Kidney glomerular epithelial cell (primary cell): ENCODE measurements at regions not wholly inside any gene's neighbourhood (a gene's known extent, or its start where the extent isn't known, plus 50 kb on each side); places are given as distances from the start of the nearest gene placed in this dataset.
A peak's percentile ranks its signal among the peaks of the same experiment; 100 is the strongest.

Experiments
- DNase-seq: peaks from one replicate; lab custom pipeline; 2025; lab: John Stamatoyannopoulos, UW

- DNase-seq, result no peak
Observed at GRCh38 chr16:86979984-86980553, 337.1 kb downstream of the C16orf95 start.

GRCh38 chr16:86980644-86981043, 336.5 kb downstream of the C16orf95 start:
- DNase-seq, result no peak

DNA sequence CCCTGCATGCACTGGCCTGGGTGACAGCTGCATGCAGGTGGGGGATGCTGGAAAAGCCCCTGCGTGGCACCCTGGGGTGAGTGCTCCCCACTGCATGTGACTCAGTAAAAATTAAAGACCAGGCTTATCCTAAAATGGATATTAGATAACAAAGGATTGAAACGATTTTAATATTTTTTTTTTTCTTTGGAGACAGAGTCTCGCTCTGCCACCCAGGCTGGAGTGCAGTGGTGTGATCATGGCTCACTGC, 334.9 kb downstream of the C16orf95 start:
- DNase-seq, result no peak

DNA sequence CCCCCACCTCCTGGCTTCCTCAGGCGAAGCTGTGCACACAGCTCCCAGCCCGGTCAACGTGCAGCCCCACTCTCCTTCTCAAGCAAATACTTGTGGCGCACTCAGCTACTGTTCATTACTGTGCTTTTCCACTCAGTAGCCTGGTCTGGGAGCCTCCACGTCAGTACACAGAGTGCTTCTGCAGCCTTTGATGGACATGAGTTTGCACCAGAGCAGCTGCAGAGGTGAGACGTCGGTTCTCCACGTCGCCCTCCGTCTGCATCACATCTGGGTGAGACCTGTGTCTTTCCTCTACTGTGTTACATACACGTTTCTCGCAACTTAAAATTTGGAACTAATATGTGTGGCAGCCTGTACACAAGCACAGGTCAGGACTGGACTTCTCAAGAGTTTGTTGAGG, 334.3 kb downstream of the C16orf95 start:
- DNase-seq, result no peak

DNA sequence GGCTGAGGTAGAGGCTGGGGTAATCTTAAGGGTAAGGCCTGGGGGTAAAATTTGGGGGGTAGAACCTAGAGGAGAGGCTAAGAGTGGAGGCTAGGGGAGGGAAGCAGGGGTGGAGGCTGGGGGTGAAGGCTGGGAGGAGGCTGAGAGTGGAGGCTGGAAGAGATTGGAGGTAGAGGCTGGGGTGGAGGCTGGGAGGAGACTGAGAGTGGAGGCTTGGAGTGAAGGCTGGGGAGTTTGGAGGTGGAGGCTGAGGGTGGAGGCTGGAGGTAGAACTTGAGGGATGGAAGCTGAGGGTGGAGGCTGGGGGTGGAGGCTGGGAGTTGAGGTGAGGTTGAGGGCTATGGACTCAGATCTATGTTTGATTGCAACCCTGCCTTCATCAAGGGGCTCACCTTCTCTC, 333.6 kb downstream of the C16orf95 start:
- DNase-seq, result no peak

DNA sequence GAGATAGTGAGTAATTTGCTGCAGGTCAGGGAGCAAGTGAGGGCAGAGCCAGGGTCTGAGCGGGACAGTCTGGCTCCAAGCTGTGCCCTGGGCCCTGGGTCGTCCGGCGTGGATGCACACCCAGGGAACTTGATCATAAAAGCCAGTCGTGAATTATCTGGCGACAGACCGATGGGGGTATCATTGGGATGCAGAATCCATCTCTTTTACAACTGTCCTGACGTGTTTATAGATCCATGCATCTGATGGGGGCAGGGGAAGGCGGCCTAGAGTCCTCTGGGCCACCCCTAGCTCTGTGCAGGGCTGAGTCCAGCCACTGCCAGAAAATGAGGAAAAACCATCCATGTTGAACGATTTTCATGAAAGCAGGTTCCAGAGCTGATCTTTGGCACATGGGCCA, 332.8 kb downstream of the C16orf95 start:
- DNase-seq, result no peak

GRCh38 chr16:86984991-86985647, 332.1 kb downstream of the C16orf95 start:
- no peak for DNase-seq

GRCh38 chr16:86985648-86986015, 331.6 kb downstream of the C16orf95 start:
- no peak for DNase-seq

DNA sequence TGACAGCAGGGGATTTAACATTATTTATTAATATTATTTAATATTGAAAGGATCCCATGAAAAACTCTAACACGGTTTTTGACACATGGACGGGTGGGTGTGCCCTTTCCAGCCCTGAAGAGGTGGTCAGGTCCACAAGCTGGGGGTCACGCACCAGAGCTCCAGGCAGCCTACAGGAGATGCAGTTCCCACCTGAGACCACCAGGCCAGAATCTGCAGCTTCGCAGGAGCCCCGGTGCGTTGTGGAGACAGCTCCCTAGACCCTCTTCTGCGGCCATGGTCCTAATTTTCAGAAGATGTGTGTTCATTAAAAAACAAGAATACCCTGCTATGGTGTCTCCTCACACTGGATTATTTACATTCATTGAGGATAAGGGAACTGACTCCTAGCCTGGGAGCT, 331.1 kb downstream of the C16orf95 start:
- DNase-seq, result no peak

- DNase-seq, result no peak
Observed at GRCh38 chr16:86986809-86987487, 330.2 kb downstream of the C16orf95 start.

GRCh38 chr16:86987746-86988670, 329.2 kb downstream of the C16orf95 start:
- no peak for DNase-seq

- DNase-seq, result peak; percentile 11
Observed at GRCh38 chr16:86988920-86989696, 328.1 kb downstream of the C16orf95 start.

GRCh38 chr16:86990451-86990850, 326.7 kb downstream of the C16orf95 start:
- DNase-seq, result no peak

DNA sequence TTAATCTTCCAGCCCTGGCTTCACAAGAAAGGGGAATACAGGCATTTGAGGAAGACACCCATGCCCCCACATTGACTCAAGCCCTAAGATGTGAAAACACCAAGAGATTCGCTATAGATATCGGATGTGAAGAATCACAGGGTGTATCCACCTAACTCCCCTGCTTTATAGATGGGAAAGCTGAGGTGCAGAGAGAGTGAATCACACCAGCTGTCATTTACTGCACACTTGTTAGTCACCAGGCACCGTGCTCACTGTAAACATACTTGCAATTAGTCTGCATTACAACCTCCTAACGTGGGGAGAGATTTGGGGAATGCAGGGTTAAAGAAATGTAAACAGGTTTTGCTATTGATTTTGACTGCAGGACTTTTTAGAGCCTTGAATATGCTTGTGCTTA, 325.5 kb downstream of the C16orf95 start:
- DNase-seq, result no peak

GRCh38 chr16:86992587-86992986, 324.6 kb downstream of the C16orf95 start:
- no peak for DNase-seq

DNA sequence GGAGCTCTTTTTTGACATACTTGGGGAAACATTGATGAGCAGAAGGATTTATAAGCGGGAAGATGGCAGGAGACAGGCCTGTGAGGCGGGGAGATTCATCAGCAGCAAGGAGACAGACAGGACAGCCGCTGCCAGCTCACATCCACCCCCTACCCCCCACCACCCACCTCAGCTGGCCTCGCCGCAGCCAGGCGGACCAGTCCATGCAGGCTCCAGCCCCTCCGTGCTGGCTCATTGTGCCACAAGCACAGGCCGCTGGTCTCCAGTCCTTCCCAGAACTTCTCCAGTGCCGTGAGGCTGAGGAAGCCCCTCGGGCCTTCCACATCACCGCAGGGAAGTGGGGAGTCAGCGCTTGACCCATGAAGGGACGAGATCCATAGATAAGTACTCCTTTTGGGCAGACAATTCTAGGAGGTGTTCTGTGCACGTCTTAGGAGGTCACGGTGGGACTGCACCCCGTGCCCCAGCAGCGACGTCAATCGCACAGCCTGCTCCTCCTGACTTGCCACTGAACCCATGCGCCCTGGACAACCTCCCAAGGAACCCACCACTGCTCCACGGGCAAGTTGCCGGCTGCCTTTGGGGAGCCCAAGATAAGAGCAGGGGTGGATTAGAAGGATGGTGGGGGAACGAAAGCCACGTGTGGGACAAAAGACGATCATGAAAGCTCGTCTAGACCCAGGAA, 323.6 kb downstream of the C16orf95 start:
- DNase-seq, result no peak

- no peak for DNase-seq
Observed at GRCh38 chr16:86994215-86994614, 323.0 kb downstream of the C16orf95 start.

DNA sequence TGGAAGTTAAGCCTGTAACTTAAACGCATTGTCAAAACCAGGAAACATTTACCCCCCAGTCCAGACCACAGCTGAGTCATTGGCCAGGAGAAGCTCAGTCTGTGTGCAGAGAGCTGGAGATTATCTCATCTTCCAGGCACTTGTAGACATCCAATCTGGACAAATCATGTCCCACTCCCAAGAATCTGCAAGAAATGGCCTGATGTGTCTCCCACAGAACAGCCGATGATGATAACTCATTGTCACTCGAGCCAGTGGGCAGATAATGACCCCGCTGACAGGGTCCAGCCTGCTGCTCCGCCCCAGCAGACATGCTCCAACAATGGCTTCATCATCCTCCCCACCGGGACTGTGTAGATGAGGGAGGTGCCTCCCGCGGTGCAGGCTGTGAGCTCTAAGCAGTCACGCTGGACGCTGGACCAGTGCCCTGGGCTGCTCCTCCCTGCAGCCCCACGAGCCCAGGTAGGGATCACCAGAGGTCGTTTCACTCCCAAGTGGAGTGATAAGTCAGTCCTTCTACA, 322.5 kb downstream of the C16orf95 start:
- DNase-seq, result peak; percentile 92

- no peak for DNase-seq
Observed at GRCh38 chr16:86995456-86995855, 321.7 kb downstream of the C16orf95 start.

DNA sequence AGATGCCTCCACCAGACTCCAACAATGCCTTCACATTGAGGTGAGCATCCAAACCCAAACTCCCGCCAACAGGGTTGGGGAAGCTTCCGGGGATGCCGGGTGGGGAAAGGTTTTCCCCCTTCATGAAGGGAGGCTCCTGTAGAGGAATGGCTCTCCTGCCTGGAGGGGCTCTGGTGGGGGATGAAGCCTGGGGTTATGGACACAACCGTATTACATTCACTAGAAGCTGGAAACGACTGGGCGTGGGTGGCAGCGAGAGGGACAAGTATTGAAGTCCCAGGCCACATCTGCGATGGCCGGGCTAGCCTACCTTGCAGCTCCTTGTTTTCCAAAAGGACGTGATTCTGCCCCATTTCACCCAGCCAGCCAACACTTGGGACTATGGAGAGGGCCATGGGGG, 321.1 kb downstream of the C16orf95 start:
- no peak for DNase-seq

DNA sequence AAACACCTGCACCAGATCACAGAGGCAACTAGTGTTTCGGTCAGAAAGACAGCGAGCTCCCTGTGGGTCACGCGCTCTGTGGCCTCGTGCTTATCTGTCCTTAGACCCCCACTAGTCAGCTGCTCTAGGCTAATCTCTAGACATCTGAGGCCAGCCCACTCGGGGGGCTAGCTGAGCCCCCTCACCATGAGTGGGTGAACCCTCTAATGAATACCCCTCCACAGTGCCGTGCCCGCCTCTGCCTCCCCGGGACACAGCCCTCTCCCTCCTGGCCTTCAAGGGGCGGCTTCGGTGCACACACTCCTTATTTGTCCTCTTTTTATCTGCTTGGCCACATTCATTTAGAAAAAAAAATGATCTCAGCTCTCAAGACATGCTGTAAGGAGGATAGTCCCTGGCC, 320.1 kb downstream of the C16orf95 start:
- no peak for DNase-seq
